ENCODE measurements at regions not wholly inside any gene's neighbourhood (a gene's known extent, or its start where the extent isn't known, plus 50 kb on each side); places are given as distances from the start of the nearest gene placed in this dataset.

- TF ChIP-seq EZH2 (IDR thresholded peaks at IDR 0.05; ENCODE audit: insufficient read depth, poor library complexity, severe bottlenecking) (no peak), EZH2phosphoT487 (IDR thresholded peaks at IDR 0.05; ENCODE audit: insufficient read depth, low read depth) (no peak)
Observed at GRCh38 chr4:138047290-138047689, 194.9 kb downstream of the SLC7A11 start.

Data from GM23248 (cell line).